Endometrium (tissue), 2 donors: ENCODE measurements at regions not wholly inside any gene's neighbourhood (a gene's known extent, or its start where the extent isn't known, plus 50 kb on each side); places are given as distances from the start of the nearest gene placed in this dataset.
"Not testable (repeated sequence)": the region's sequence is repeated elsewhere in the genome, so short reads cannot be mapped to it uniquely, and the experiment has no call there.

Experiments
- FAIRE-seq: peaks from 2 replicates; lab custom pipeline; 2012; peaks lifted over from hg19 to GRCh38; lab: Jason Lieb, UNC
- donor health status: control.
- donor health status: control.

- FAIRE-seq, result no peak
Observed at GRCh38 chr7:19376538-19376937, 231.3 kb upstream of the FERD3L start.

- FAIRE-seq, result no peak
Observed at GRCh38 chr7:19375976-19376375, 230.8 kb upstream of the FERD3L start.

GRCh38 chr7:19373334-19373733 is 228.1 kb upstream of the FERD3L start:
- FAIRE-seq, result no peak

GRCh38 chr7:19369806-19370205 is 224.6 kb upstream of the FERD3L start:
- no peak for FAIRE-seq

- FAIRE-seq, result no peak
Observed at GRCh38 chr7:19369182-19369581, 224.0 kb upstream of the FERD3L start.

GRCh38 chr7:19368491-19368925 is 223.3 kb upstream of the FERD3L start:
- no peak for FAIRE-seq

- no peak for FAIRE-seq
Observed at GRCh38 chr7:19364950-19365349, 219.7 kb upstream of the FERD3L start.

- FAIRE-seq, result no peak
Observed at GRCh38 chr7:19362099-19362498, 216.9 kb upstream of the FERD3L start.

- FAIRE-seq, result no peak
Observed at GRCh38 chr7:19353180-19353579, 208.0 kb upstream of the FERD3L start.

GRCh38 chr7:19352305-19352695 is 207.1 kb upstream of the FERD3L start:
- no peak for FAIRE-seq

- no peak for FAIRE-seq
Observed at GRCh38 chr7:19351341-19352304, 206.4 kb upstream of the FERD3L start.

- no peak for FAIRE-seq
Observed at GRCh38 chr7:19339512-19339911, 194.3 kb upstream of the FERD3L start.

GRCh38 chr7:19338512-19338911 is 193.3 kb upstream of the FERD3L start:
- not testable (repeated sequence) for FAIRE-seq

- no peak for FAIRE-seq
Observed at GRCh38 chr7:19336836-19337383, 191.7 kb upstream of the FERD3L start.

GRCh38 chr7:19333706-19334105 is 188.5 kb upstream of the FERD3L start:
- FAIRE-seq, result no peak

GRCh38 chr7:19327018-19327417 is 181.8 kb upstream of the FERD3L start:
- FAIRE-seq, result no peak

GRCh38 chr7:19322002-19322401 is 176.8 kb upstream of the FERD3L start:
- FAIRE-seq, result no peak

GRCh38 chr7:19318287-19318686 is 173.1 kb upstream of the FERD3L start:
- no peak for FAIRE-seq

GRCh38 chr7:19317461-19317860 is 172.2 kb upstream of the FERD3L start:
- FAIRE-seq, result no peak

GRCh38 chr7:19312416-19312815 is 167.2 kb upstream of the FERD3L start:
- no peak for FAIRE-seq

GRCh38 chr7:19307554-19307953 is 162.3 kb upstream of the FERD3L start:
- no peak for FAIRE-seq

GRCh38 chr7:19305698-19306097 is 160.5 kb upstream of the FERD3L start:
- no peak for FAIRE-seq

GRCh38 chr7:19304086-19304485 is 158.9 kb upstream of the FERD3L start:
- no peak for FAIRE-seq

GRCh38 chr7:19302731-19303130 is 157.5 kb upstream of the FERD3L start:
- FAIRE-seq, result no peak
